Peyer's patch (tissue), 4 donors: ENCODE measurements at regions not wholly inside any gene's neighbourhood (a gene's known extent, or its start where the extent isn't known, plus 50 kb on each side); places are given as distances from the start of the nearest gene placed in this dataset.
A peak's percentile ranks its signal among the peaks of the same experiment; 100 is the strongest.

Experiments
- DNase-seq, 3 donors: peaks; one replicate each; pipeline ENCODE4 v3.0.0-alpha.2; 2017 to 2019
- H3K27ac ChIP-seq, 4 donors: fragments of 200-600 bp; sonication (generic); one replicate each; pipeline ENCODE4 v1.5.1; 2016 to 2019
- H3K27me3 ChIP-seq, 2 donors: fragments of 200-600 bp; sonication (generic); one replicate each; pipeline ENCODE4 v1.5.1; 2019
- H3K36me3 ChIP-seq, 3 donors: fragments of 200-600 bp; sonication (generic); one replicate each; pipeline ENCODE4 v1.5.1; 2016 to 2019
- H3K4me1 ChIP-seq, 4 donors: fragments of 200-600 bp; sonication (generic); one replicate each; pipeline ENCODE4 v1.5.1; 2016 to 2019
- H3K4me3 ChIP-seq, 4 donors: fragments of 200-600 bp; sonication (generic); 1 replicate in 3 of 4; 2 replicates in 1 of 4; pipeline ENCODE4 v1.5.1; 2016 to 2019; ENCODE audit warnings: mild to moderate bottlenecking in 1 of 4
- H3K9me3 ChIP-seq, 4 donors: fragments of 200-600 bp; sonication (generic); one replicate each; pipeline ENCODE4 v1.5.1; 2016 to 2019; ENCODE audit warnings: mild to moderate bottlenecking in 1 of 4
- CTCF ChIP-seq, 6 experiments: fragments of 450-650 bp in 4 of 6; fragments of 200-600 bp in 2 of 6; sonication (generic) in 1 of 6; IDR thresholded peaks; one replicate each; pipeline ENCODE4 v1.5.1; 2017 to 2019; ENCODE audit warnings: antibody characterized with exemption in 6 of 6, mild to moderate bottlenecking in 3 of 6, moderate library complexity in 1 of 6
- POLR2A ChIP-seq, 2 donors: fragments of 450-650 bp; IDR thresholded peaks; one replicate each; pipeline ENCODE4 v1.5.1; 2017; ENCODE audit warnings: antibody characterized with exemption in 2 of 2, mild to moderate bottlenecking in 2 of 2, moderate library complexity in 2 of 2

- Histone ChIP-seq H3K4me3 (no peak overlapping the region), H3K36me3 (no peaks in the 10 kb centered on the region), H3K27me3 (no peaks in the 10 kb centered on the region), H3K4me1 (no peaks in the 10 kb centered on the region), H3K9me3 (no peaks in the 10 kb centered on the region), H3K27ac (peak overlapping the region in 1 of 4 donors; percentile 50)
- DNase-seq: no peak
- TF ChIP-seq POLR2A (IDR thresholded peaks at IDR 0.05): no peak
- no peak for TF ChIP-seq CTCF (IDR thresholded peaks at IDR 0.05)
These were observed 403.2 kb upstream of the PTGER4 start for GRCh38 chr5:40276426-40277102.

- H3K4me3 ChIP-seq: no peak overlapping the region
- TF ChIP-seq POLR2A (IDR thresholded peaks at IDR 0.05): no peak
- TF ChIP-seq CTCF (IDR thresholded peaks at IDR 0.05): no peak
These were observed 405.1 kb upstream of the PTGER4 start for GRCh38 chr5:40274568-40274967.

GRCh38 chr5:40273936-40274335, 405.8 kb upstream of the PTGER4 start:
- no peak overlapping the region for H3K27ac ChIP-seq
- DNase-seq: no peak
- no peak for TF ChIP-seq POLR2A (IDR thresholded peaks at IDR 0.05)
- no peak for TF ChIP-seq CTCF (IDR thresholded peaks at IDR 0.05)
- no peaks in the 10 kb centered on the region for H3K4me1 ChIP-seq
- no peaks in the 10 kb centered on the region for H3K9me3 ChIP-seq
- no peak overlapping the region for H3K4me3 ChIP-seq
- no peaks in the 10 kb centered on the region for H3K27me3 ChIP-seq
- no peaks in the 10 kb centered on the region for H3K36me3 ChIP-seq

More at GRCh38 chr5:40274568-40274967, 405.1 kb upstream of the PTGER4 start:
- Histone ChIP-seq H3K27me3 (no peaks in the 10 kb centered on the region), H3K9me3 (no peaks in the 10 kb centered on the region), H3K27ac (no peak overlapping the region), H3K36me3 (no peaks in the 10 kb centered on the region), H3K4me1 (no peaks in the 10 kb centered on the region)
- no peak for DNase-seq

GRCh38 chr5:40271476-40271875, 408.2 kb upstream of the PTGER4 start:
- Histone ChIP-seq H3K9me3 (no peaks in the 10 kb centered on the region), H3K4me3 (no peak overlapping the region), H3K4me1 (no peaks in the 10 kb centered on the region), H3K27ac (no peak overlapping the region), H3K27me3 (no peaks in the 10 kb centered on the region), H3K36me3 (no peaks in the 10 kb centered on the region)
- TF ChIP-seq CTCF (IDR thresholded peaks at IDR 0.05) (no peak), POLR2A (IDR thresholded peaks at IDR 0.05) (no peak)
- no peak for DNase-seq

- H3K4me3 ChIP-seq: no peak overlapping the region
- no peak overlapping the region for H3K27ac ChIP-seq
- no peaks in the 10 kb centered on the region for H3K9me3 ChIP-seq
- H3K4me1 ChIP-seq: no peaks in the 10 kb centered on the region
- DNase-seq: no peak
- H3K27me3 ChIP-seq: no peaks in the 10 kb centered on the region
- TF ChIP-seq CTCF (IDR thresholded peaks at IDR 0.05) (no peak), POLR2A (IDR thresholded peaks at IDR 0.05) (no peak)
- H3K36me3 ChIP-seq: no peaks in the 10 kb centered on the region
These were observed 409.4 kb upstream of the PTGER4 start for GRCh38 chr5:40270274-40270845.
